Liver (tissue), 3 donors: ENCODE measurements at regions not wholly inside any gene's neighbourhood (a gene's known extent, or its start where the extent isn't known, plus 50 kb on each side); places are given as distances from the start of the nearest gene placed in this dataset.

Source experiments
- EGR1 ChIP-seq, 2 donors: IDR thresholded peaks; 2 replicates each; pipeline ENCODE4 v1.6.1; 2016 to 2018; ENCODE audit warnings: antibody characterized with exemption in 2 of 2, low read depth in 2 of 2
- GABPA ChIP-seq, 2 donors: IDR thresholded peaks in 1 of 2; conservative IDR thresholded peaks in 1 of 2; 2 replicates each; pipeline ENCODE4 v1.6.1; 2016; ENCODE audit warnings: antibody characterized with exemption in 2 of 2, mild to moderate bottlenecking in 1 of 2, moderate library complexity in 1 of 2
- JUND ChIP-seq, 2 donors: IDR thresholded peaks; 2 replicates each; pipeline ENCODE4 v1.6.1; 2016; ENCODE audit warnings: antibody characterized with exemption in 2 of 2
- YY1 ChIP-seq: IDR thresholded peaks from 2 replicates; pipeline ENCODE4 v1.6.1; 2016; ENCODE audit warnings: antibody characterized with exemption, mild to moderate bottlenecking
- TF ChIP-seq, protein P1 (sequence below): fragments of 150-350 bp; IDR thresholded peaks from 2 replicates; pipeline ENCODE4 v1.5.1; 2017; ENCODE audit warnings: improper control_type of control experiment, low read depth, low read length; ENCODE audit not compliant: missing input control
- TF ChIP-seq, protein P2 (sequence below): IDR thresholded peaks from 2 replicates; pipeline ENCODE4 v1.6.1; 2016; ENCODE audit warnings: antibody characterized with exemption
- donor health status: healthy.
- donor health status: healthy.

DNA sequence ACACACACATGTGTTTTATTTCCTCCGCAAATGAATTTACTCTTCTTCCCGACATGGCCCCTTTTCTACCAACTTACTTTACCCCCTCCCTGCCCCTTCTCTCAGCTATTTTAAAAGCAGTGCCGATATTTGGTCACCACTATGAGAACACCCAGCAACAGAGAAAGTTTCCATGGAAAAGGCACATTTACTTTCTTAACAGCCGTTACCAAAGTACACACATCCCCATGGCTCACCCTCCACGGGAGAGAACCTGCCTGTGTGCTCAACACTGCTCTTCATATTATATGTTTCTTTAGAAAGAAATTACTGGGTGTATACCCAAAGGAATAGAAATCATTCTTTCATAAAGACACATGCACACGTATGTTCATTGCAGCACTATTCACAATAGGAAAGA, 714.4 kb downstream of the DCDC2C start:
- TF ChIP-seq, protein P1, sequence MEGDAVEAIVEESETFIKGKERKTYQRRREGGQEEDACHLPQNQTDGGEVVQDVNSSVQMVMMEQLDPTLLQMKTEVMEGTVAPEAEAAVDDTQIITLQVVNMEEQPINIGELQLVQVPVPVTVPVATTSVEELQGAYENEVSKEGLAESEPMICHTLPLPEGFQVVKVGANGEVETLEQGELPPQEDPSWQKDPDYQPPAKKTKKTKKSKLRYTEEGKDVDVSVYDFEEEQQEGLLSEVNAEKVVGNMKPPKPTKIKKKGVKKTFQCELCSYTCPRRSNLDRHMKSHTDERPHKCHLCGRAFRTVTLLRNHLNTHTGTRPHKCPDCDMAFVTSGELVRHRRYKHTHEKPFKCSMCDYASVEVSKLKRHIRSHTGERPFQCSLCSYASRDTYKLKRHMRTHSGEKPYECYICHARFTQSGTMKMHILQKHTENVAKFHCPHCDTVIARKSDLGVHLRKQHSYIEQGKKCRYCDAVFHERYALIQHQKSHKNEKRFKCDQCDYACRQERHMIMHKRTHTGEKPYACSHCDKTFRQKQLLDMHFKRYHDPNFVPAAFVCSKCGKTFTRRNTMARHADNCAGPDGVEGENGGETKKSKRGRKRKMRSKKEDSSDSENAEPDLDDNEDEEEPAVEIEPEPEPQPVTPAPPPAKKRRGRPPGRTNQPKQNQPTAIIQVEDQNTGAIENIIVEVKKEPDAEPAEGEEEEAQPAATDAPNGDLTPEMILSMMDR, result no peak
- TF ChIP-seq, protein P2, sequence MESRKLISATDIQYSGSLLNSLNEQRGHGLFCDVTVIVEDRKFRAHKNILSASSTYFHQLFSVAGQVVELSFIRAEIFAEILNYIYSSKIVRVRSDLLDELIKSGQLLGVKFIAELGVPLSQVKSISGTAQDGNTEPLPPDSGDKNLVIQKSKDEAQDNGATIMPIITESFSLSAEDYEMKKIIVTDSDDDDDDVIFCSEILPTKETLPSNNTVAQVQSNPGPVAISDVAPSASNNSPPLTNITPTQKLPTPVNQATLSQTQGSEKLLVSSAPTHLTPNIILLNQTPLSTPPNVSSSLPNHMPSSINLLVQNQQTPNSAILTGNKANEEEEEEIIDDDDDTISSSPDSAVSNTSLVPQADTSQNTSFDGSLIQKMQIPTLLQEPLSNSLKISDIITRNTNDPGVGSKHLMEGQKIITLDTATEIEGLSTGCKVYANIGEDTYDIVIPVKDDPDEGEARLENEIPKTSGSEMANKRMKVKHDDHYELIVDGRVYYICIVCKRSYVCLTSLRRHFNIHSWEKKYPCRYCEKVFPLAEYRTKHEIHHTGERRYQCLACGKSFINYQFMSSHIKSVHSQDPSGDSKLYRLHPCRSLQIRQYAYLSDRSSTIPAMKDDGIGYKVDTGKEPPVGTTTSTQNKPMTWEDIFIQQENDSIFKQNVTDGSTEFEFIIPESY, result no peak
- TF ChIP-seq EGR1 (IDR thresholded peaks at IDR 0.05; ENCODE audit: low read depth in 2 of 2) (no peak), GABPA (IDR thresholded peaks at IDR 0.05 in 1 of 2, conservative IDR thresholded peaks at IDR 0.05 in 1 of 2) (no peak), YY1 (no peak), JUND (IDR thresholded peaks at IDR 0.05) (no peak)
